Astrocyte of the cerebellum (primary cell): ENCODE measurements at regions not wholly inside any gene's neighbourhood (a gene's known extent, or its start where the extent isn't known, plus 50 kb on each side); places are given as distances from the start of the nearest gene placed in this dataset.

ENCODE experiments used
- DNase-seq: peaks from one replicate; pipeline ENCODE4 v3.0.0-alpha.2; 2011; ENCODE audit warnings: low read depth
- H3K4me3 ChIP-seq: 2 replicates; pipeline ENCODE4 v1.5.1; 2011; ENCODE audit warnings: mild to moderate bottlenecking, low read depth, low read length, moderate library complexity
- in situ Hi-C: cut with HindIII; loops from 2 replicates; pipeline ENCODE4 v1.10.0; 2017; ENCODE audit warnings: low sequenced_read_pairs
- TF ChIP-seq, protein P1 (sequence below): IDR thresholded peaks from 2 replicates; pipeline ENCODE4 v1.5.1; 2012; ENCODE audit warnings: low read length, low read depth, moderate library complexity, mild to moderate bottlenecking; ENCODE audit errors: missing control alignments

DNA sequence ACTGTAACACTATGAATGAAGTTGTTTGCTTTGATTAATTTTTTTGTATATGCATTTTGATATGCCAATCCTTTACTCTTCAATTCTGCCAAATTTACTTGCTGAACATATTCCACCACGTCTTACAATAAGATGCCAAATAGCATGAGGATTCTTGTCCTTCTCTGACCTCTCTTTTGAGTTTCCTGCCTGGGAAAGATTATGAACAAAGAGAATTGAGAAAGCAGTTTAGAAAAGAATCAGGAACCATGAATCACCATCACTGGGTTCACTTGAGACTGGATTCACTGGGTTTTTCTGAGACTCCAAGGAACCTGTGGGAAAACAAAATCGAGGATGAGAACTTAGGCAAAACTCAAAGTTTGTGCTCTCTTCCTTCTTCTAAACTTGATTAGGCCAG lies 256.5 kb downstream of the CETN3 start:
- TF ChIP-seq, protein P1, sequence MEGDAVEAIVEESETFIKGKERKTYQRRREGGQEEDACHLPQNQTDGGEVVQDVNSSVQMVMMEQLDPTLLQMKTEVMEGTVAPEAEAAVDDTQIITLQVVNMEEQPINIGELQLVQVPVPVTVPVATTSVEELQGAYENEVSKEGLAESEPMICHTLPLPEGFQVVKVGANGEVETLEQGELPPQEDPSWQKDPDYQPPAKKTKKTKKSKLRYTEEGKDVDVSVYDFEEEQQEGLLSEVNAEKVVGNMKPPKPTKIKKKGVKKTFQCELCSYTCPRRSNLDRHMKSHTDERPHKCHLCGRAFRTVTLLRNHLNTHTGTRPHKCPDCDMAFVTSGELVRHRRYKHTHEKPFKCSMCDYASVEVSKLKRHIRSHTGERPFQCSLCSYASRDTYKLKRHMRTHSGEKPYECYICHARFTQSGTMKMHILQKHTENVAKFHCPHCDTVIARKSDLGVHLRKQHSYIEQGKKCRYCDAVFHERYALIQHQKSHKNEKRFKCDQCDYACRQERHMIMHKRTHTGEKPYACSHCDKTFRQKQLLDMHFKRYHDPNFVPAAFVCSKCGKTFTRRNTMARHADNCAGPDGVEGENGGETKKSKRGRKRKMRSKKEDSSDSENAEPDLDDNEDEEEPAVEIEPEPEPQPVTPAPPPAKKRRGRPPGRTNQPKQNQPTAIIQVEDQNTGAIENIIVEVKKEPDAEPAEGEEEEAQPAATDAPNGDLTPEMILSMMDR: no peak
- H3K4me3 ChIP-seq: no peak overlapping the region
- DNase-seq: no peak
- in situ Hi-C loops: no loop called here

DNA sequence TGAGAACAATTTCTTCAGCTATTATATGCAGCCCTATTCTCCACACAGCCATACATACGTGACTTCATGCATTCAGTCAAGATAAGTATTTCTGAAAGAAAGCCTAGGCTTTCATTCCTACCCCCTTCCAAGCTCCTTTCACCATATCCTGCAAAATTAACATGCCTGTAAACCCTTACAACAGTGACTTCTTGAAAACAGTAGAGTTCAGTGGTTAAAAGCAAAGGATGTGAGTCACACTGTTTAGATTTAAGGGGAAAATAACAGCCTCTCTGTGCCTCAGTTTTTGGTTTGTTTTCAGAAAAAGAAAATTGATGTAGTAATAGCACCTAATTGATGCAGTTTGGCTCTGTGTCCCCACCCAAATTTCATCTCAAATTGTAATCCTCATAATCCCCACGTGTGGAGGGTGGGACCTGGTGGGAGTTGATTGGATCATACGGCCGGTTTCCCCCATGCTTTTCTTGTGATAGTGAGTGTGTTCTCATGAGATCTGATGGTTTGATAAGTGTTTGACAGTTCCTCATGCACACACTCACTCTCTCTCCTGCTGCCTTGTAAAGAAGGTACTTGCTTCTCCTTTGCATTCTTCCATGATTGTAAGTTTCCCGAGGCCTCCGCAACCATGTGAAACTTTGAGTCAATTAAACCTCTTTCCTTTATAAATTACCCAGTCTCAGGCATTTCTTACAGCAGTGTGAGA lies 264.8 kb downstream of the CETN3 start:
- H3K4me3 ChIP-seq: no peak overlapping the region
- in situ Hi-C loops: no loop called here
- no peak for DNase-seq
- TF ChIP-seq, protein P1: no peak

DNA sequence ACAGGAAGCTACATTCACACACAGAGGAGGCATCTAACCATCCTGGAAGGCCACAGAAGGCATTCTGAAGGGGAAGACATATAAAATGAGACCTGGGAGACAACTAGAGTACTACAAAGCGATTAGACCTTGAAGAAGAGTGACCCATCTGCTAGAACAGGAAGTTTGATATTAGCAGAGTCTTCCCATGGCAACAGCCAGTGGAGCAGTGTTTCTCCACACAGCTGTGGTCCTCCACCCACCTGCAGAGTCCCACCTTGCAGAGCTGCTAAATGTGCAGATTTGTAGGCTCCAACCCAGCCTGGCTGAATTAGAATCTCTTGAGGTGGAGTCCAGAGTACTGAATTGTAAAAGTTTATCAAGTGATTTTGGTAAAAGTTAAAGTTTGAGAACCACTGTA lies 267.0 kb downstream of the CETN3 start:
- no peak overlapping the region for H3K4me3 ChIP-seq
- in situ Hi-C loops: no loop called here
- TF ChIP-seq, protein P1: no peak
- DNase-seq: no peak

DNA sequence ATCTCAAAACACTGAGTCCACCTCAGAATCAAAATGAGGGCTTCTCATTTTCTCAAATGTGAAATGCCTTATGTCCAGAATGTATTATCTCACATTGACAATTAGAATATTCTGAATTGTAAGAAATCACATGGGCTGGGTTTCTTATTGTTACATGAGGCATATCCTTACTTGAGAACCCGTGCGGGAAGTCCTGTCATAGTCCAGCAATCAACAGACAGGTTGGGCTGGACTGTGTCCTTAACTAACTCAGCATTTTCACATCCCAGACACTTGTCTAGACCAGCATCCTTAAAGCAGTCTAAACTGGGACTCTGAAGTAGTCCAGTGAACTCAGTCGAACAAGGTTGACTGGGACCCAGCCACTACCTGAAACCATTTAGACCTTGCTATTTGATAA lies 267.6 kb downstream of the CETN3 start:
- in situ Hi-C loops: no loop called here
- DNase-seq: no peak
- no peak overlapping the region for H3K4me3 ChIP-seq
- TF ChIP-seq, protein P1: no peak

DNA sequence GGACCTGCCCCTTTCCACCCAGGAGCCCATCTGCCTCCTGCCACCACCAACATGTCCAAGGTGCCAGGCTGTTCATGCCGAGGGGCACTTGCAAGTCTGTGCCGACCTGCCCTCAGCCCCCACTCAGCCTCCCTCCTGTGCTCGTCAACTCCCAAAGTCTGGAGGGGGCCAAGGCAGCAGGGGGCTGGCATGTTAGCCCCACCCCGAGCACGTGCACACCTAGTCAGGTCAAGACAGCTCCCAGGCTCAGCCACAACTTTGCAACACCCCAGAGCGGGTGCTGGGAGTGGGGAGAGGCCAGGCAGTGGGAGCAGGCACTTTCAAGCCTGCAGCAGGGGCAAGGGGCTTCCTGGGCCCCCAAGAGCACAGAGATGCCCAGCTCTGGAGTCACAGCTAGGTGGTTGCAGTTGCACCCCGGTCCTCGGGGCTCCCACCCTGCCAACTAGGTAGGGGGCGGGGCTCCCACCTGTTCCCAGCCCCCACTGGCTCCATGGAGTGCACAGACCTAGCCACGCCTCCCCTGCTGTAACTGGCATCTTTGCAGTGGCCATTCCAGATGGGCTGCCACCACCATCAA lies 272.5 kb downstream of the CETN3 start:
- TF ChIP-seq, protein P1: no peak
- in situ Hi-C loops: no loop called here
- DNase-seq: no peak

DNA sequence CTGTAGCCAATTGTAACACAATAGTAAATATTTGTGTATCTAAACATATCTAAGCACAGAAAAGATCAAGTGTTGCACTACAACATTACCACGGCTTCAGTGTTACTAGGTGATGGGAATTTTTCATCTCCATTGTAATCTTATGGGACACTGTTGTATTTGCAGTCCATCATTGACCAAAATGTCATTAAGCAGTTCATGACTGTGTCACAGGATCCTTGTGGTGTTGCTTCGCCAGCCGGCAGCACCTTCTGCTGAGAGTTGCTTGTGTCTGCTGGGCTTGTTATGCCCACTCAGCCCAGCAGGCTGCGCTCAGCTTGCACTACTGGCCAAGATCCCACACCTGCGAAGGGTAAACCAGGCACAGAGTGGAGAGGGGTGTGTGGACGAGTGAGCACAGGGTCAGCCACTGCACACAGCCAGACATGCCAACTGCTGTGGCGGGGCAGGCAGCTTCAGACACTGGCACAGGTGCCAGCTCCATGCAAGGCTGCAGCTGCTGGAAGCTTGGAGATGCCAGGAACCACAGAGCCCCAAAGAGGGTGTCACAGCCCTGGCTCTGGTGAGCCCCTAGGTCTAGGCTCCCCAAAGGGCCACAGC lies 273.7 kb downstream of the CETN3 start:
- in situ Hi-C loops: no loop called here
- TF ChIP-seq, protein P1: no peak
- no peak for DNase-seq
- no peak overlapping the region for H3K4me3 ChIP-seq

More for the DNA sequence above, 272.5 kb downstream of the CETN3 start:
- H3K4me3 ChIP-seq: no peak overlapping the region
